DND-41 (cell line): ENCODE measurements at regions not wholly inside any gene's neighbourhood (a gene's known extent, or its start where the extent isn't known, plus 50 kb on each side); places are given as distances from the start of the nearest gene placed in this dataset.

Experiments
- ATAC-seq: fragments of 200-7000 bp; cut with Tn5 transposase; 3 replicates; pipeline ENCODE4 v1.9.1; 2021; ENCODE audit warnings: low read depth; ENCODE audit not compliant: insufficient read depth
- DNase-seq: peaks from one replicate; pipeline ENCODE4 v3.0.0-alpha.2; 2020
- H2AFZ ChIP-seq: 2 replicates; pipeline ENCODE4 v1.6.0; 2012; ENCODE audit warnings: low read depth, low read length
- H3K27ac ChIP-seq: 2 replicates; pipeline ENCODE4 v1.5.1; 2012; ENCODE audit warnings: low read length, inconsistent platforms
- H3K27me3 ChIP-seq: fragments of 200-600 bp; sonication (generic); 2 replicates; pipeline ENCODE4 v1.6.0; 2012; ENCODE audit warnings: low read length, mild to moderate bottlenecking, inconsistent platforms; ENCODE audit not compliant: insufficient read depth, poor library complexity
- H3K36me3 ChIP-seq: 2 replicates; pipeline ENCODE4 v1.5.1; 2012; ENCODE audit warnings: low read length, inconsistent platforms; ENCODE audit not compliant: insufficient read depth
- H3K4me1 ChIP-seq: 2 replicates; pipeline ENCODE4 v1.5.1; 2012; ENCODE audit warnings: mild to moderate bottlenecking, low read length; ENCODE audit not compliant: insufficient read depth
- H3K4me2 ChIP-seq: 2 replicates; pipeline ENCODE4 v1.6.0; 2012; ENCODE audit warnings: mild to moderate bottlenecking, moderate library complexity, low read length, inconsistent platforms; ENCODE audit not compliant: insufficient read depth
- H3K4me3 ChIP-seq, 2 experiments: fragments of 200-600 bp in 1 of 2; shearing (Covaris generic) in 1 of 2; 2 replicates each; pipeline ENCODE4 v1.5.1; 2012 to 2016; ENCODE audit warnings: inconsistent platforms in 2 of 2, low read length in 2 of 2, mild to moderate bottlenecking in 2 of 2, low read depth in 1 of 2, moderate library complexity in 1 of 2
- H3K79me2 ChIP-seq: 2 replicates; pipeline ENCODE4 v1.6.0; 2012; ENCODE audit warnings: low read length, inconsistent platforms; ENCODE audit not compliant: insufficient read depth
- H3K9ac ChIP-seq: 2 replicates; pipeline ENCODE4 v1.6.0; 2012; ENCODE audit warnings: low read depth, mild to moderate bottlenecking, inconsistent platforms, low read length, moderate library complexity
- H3K9me3 ChIP-seq: 2 replicates; pipeline ENCODE4 v1.5.1; 2012; ENCODE audit warnings: low read length, moderate library complexity, mild to moderate bottlenecking, inconsistent platforms; ENCODE audit not compliant: insufficient read depth, severe bottlenecking
- H4K20me1 ChIP-seq: 2 replicates; pipeline ENCODE4 v1.6.0; 2012; ENCODE audit warnings: low read length; ENCODE audit not compliant: insufficient read depth
- CTCF ChIP-seq: IDR thresholded peaks from 2 replicates; pipeline ENCODE4 v1.5.1; 2012; ENCODE audit warnings: borderline replicate concordance, low read length, moderate library complexity, mild to moderate bottlenecking; ENCODE audit not compliant: poor library complexity, severe bottlenecking; ENCODE audit errors: extremely low read depth
- EZH2 ChIP-seq: IDR thresholded peaks from 3 replicates; pipeline ENCODE4 v1.6.1; 2012; ENCODE audit warnings: borderline replicate concordance, low read depth, mild to moderate bottlenecking, moderate library complexity, low read length, inconsistent platforms; ENCODE audit not compliant: severe bottlenecking

- Histone ChIP-seq H3K4me1 (no peaks in the 10 kb centered on the region), H3K27ac (no peak overlapping the region), H3K9ac (no peak overlapping the region), H3K79me2 (no peaks in the 10 kb centered on the region), H3K4me3 (no peak overlapping the region), H3K27me3 (no peaks in the 10 kb centered on the region), H2AFZ (no peak overlapping the region), H3K36me3 (no peaks in the 10 kb centered on the region), H3K9me3 (no peaks in the 10 kb centered on the region), H4K20me1 (no peaks in the 10 kb centered on the region), H3K4me2 (no peak overlapping the region)
- no peak for DNase-seq
- TF ChIP-seq CTCF (no peak), EZH2 (no peak)
- ATAC-seq = no peak
These were observed 533.3 kb upstream of the GHITM start for GRCh38 chr10:83605783-83606630.

- H3K9ac ChIP-seq = no peak overlapping the region
- H2AFZ ChIP-seq = no peak overlapping the region
- no peaks in the 10 kb centered on the region for H3K9me3 ChIP-seq
- H3K4me2 ChIP-seq = no peak overlapping the region
- no peaks in the 10 kb centered on the region for H4K20me1 ChIP-seq
- H3K79me2 ChIP-seq = no peaks in the 10 kb centered on the region
- ATAC-seq (no peak), DNase-seq (no peak)
- no peak for TF ChIP-seq EZH2
- no peak for TF ChIP-seq CTCF
- H3K4me1 ChIP-seq = no peaks in the 10 kb centered on the region
- H3K36me3 ChIP-seq = no peaks in the 10 kb centered on the region
- no peaks in the 10 kb centered on the region for H3K27me3 ChIP-seq
- no peak overlapping the region for H3K27ac ChIP-seq
- H3K4me3 ChIP-seq = no peak overlapping the region
These were observed 531.2 kb upstream of the GHITM start for GRCh38 chr10:83607959-83608745.

- Histone ChIP-seq H3K79me2 (no peaks in the 10 kb centered on the region), H2AFZ (no peak overlapping the region), H4K20me1 (no peaks in the 10 kb centered on the region), H3K4me2 (no peak overlapping the region), H3K4me3 (no peak overlapping the region), H3K9ac (no peak overlapping the region), H3K9me3 (no peaks in the 10 kb centered on the region), H3K4me1 (no peaks in the 10 kb centered on the region), H3K36me3 (no peaks in the 10 kb centered on the region), H3K27ac (no peak overlapping the region), H3K27me3 (no peaks in the 10 kb centered on the region)
- DNase-seq (no peak), ATAC-seq (no peak)
- TF ChIP-seq EZH2 (no peak), CTCF (no peak)
These were observed 527.3 kb upstream of the GHITM start for GRCh38 chr10:83612050-83612449.
